Fibroblast of skin of back (primary cell): ENCODE measurements at regions not wholly inside any gene's neighbourhood (a gene's known extent, or its start where the extent isn't known, plus 50 kb on each side); places are given as distances from the start of the nearest gene placed in this dataset.
"Not testable (repeated sequence)": the region's sequence is repeated elsewhere in the genome, so short reads cannot be mapped to it uniquely, and the experiment has no call there.

Experiments
- DNase-seq: peaks from one replicate; pipeline ENCODE4 v3.0.0-alpha.2; 2013

GRCh38 chrX:56343219-56343618 is 111.1 kb downstream of the KLF8 start:
- no peak for DNase-seq

GRCh38 chrX:56343664-56344063 is 111.5 kb downstream of the KLF8 start:
- no peak for DNase-seq

- DNase-seq: not testable (repeated sequence)
Observed at GRCh38 chrX:56358145-56358544, 126.0 kb downstream of the KLF8 start.

- DNase-seq: not testable (repeated sequence)
Observed at GRCh38 chrX:56365171-56365570, 133.0 kb downstream of the KLF8 start.

GRCh38 chrX:56366901-56367300 is 134.7 kb downstream of the KLF8 start:
- no peak for DNase-seq

GRCh38 chrX:56368962-56369361 is 136.8 kb downstream of the KLF8 start:
- no peak for DNase-seq

- DNase-seq: not testable (repeated sequence)
Observed at GRCh38 chrX:56379984-56380780, 148.0 kb downstream of the KLF8 start.

GRCh38 chrX:56382278-56382677 is 150.1 kb downstream of the KLF8 start:
- DNase-seq: no peak

- DNase-seq: no peak
Observed at GRCh38 chrX:56385336-56385735, 153.2 kb downstream of the KLF8 start.

- DNase-seq: no peak
Observed at GRCh38 chrX:56385960-56386359, 153.8 kb downstream of the KLF8 start.

- no peak for DNase-seq
Observed at GRCh38 chrX:56397636-56398035, 165.5 kb downstream of the KLF8 start.

GRCh38 chrX:56402207-56402606 is 161.2 kb upstream of the UBQLN2 start:
- DNase-seq: no peak

GRCh38 chrX:56429581-56429980 is 133.8 kb upstream of the UBQLN2 start:
- no peak for DNase-seq

- DNase-seq: not testable (repeated sequence)
Observed at GRCh38 chrX:56451981-56452380, 111.4 kb upstream of the UBQLN2 start.

- DNase-seq: no peak
Observed at GRCh38 chrX:56462389-56462788, 101.0 kb upstream of the UBQLN2 start.

- DNase-seq: no peak
Observed at GRCh38 chrX:56468441-56468840, 95.0 kb upstream of the UBQLN2 start.

- not testable (repeated sequence) for DNase-seq
Observed at GRCh38 chrX:56494923-56495322, 68.5 kb upstream of the UBQLN2 start.

- DNase-seq: no peak
Observed at GRCh38 chrX:56498756-56499155, 64.7 kb upstream of the UBQLN2 start.

- DNase-seq: no peak
Observed at GRCh38 chrX:56499372-56499771, 64.1 kb upstream of the UBQLN2 start.

GRCh38 chrX:56503941-56504673 is 59.3 kb upstream of the UBQLN2 start:
- DNase-seq: peak; percentile 49

GRCh38 chrX:56505866-56506265 is 57.6 kb upstream of the UBQLN2 start:
- DNase-seq: no peak
